ENCODE measurements at regions not wholly inside any gene's neighbourhood (a gene's known extent, or its start where the extent isn't known, plus 50 kb on each side); places are given as distances from the start of the nearest gene placed in this dataset.

- DNase-seq = no peak
- Histone ChIP-seq H3K4me3 (no peak overlapping the region), H3K27ac (no peak overlapping the region), H3K4me1 (no peaks in the 10 kb centered on the region), H3K27me3 (no peaks in the 10 kb centered on the region), H3K36me3 (no peaks in the 10 kb centered on the region), H3K9me3 (no peaks in the 10 kb centered on the region)
- in situ Hi-C loops (cut with MboI; ENCODE audit: low sequenced_read_pairs in 4 of 4) (no loop called here), intact Hi-C loops (cut with DNase I; ENCODE audit: low total_unique reads) (no loop called here)
- ATAC-seq = no peak
- TF ChIP-seq POLR2A (IDR thresholded peaks at IDR 0.05) = no peak
- TF ChIP-seq CTCF (IDR thresholded peaks at IDR 0.05 in 4 of 5, conservative IDR thresholded peaks at IDR 0.05 in 1 of 5) = no peak
Observed at GRCh38 chr1:87753366-87753765, 424.7 kb downstream of the LMO4 start.

- Histone ChIP-seq H3K4me3 (no peak overlapping the region), H3K36me3 (no peaks in the 10 kb centered on the region), H3K27ac (no peak overlapping the region), H3K27me3 (no peaks in the 10 kb centered on the region), H3K4me1 (no peaks in the 10 kb centered on the region), H3K9me3 (no peaks in the 10 kb centered on the region)
- intact Hi-C loops (cut with DNase I; ENCODE audit: low total_unique reads) = no loop called here
- DNase-seq (no peak), ATAC-seq (no peak)
- no peak for TF ChIP-seq POLR2A (IDR thresholded peaks at IDR 0.05)
- TF ChIP-seq CTCF (IDR thresholded peaks at IDR 0.05 in 4 of 5, conservative IDR thresholded peaks at IDR 0.05 in 1 of 5) = no peak
- in situ Hi-C loops (cut with MboI; ENCODE audit: low sequenced_read_pairs in 4 of 4) = no loop called here
Observed at GRCh38 chr1:87754139-87754538, 425.5 kb downstream of the LMO4 start.

DNA sequence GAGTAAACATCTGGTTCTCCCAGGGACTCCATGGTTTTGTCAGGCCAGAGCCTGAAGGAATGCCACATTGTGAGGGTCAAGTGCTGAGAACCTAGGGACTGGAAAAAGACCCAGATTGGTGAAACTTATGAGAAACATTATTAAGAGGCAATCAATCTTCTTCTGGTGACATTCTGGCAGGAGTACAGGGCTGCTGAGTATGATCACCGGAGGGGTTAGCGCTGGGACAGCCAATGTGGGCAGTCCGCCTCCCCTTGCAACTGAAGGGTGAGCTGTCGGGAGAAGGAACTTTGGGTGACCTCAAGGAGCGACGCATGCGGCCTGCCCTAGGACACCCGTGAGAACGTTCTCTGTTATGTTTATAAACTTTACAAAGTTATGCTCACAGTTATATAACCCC is 429.0 kb downstream of the LMO4 start:
- H3K27ac ChIP-seq = no peak overlapping the region
- no peaks in the 10 kb centered on the region for H3K27me3 ChIP-seq
- H3K36me3 ChIP-seq = no peaks in the 10 kb centered on the region

GRCh38 chr1:87759421-87760087 is 430.9 kb downstream of the LMO4 start:
- no peaks in the 10 kb centered on the region for H3K9me3 ChIP-seq
- H3K27ac ChIP-seq = no peak overlapping the region
- H3K27me3 ChIP-seq = no peaks in the 10 kb centered on the region
- no peaks in the 10 kb centered on the region for H3K4me1 ChIP-seq
- no peak overlapping the region for H3K4me3 ChIP-seq
- DNase-seq = no peak
- TF ChIP-seq POLR2A (IDR thresholded peaks at IDR 0.05) (no peak), CTCF (IDR thresholded peaks at IDR 0.05 in 4 of 5, conservative IDR thresholded peaks at IDR 0.05 in 1 of 5) (no peak)
- intact Hi-C loops (cut with DNase I; ENCODE audit: low total_unique reads) = no loop called here
- ATAC-seq = no peak
- in situ Hi-C loops (cut with MboI; ENCODE audit: low sequenced_read_pairs in 4 of 4) = no loop called here
- no peaks in the 10 kb centered on the region for H3K36me3 ChIP-seq

More for the DNA sequence above, 429.0 kb downstream of the LMO4 start:
- ATAC-seq = no peak
- DNase-seq = no peak
- H3K4me3 ChIP-seq = no peak overlapping the region
- no peaks in the 10 kb centered on the region for H3K4me1 ChIP-seq
- TF ChIP-seq POLR2A (IDR thresholded peaks at IDR 0.05) (no peak), CTCF (IDR thresholded peaks at IDR 0.05 in 4 of 5, conservative IDR thresholded peaks at IDR 0.05 in 1 of 5) (no peak)
- intact Hi-C loops (cut with DNase I; ENCODE audit: low total_unique reads) (no loop called here), in situ Hi-C loops (cut with MboI; ENCODE audit: low sequenced_read_pairs in 4 of 4) (no loop called here)
- H3K9me3 ChIP-seq = no peaks in the 10 kb centered on the region

GRCh38 chr1:87760155-87760554 is 431.5 kb downstream of the LMO4 start:
- no peak for TF ChIP-seq CTCF (IDR thresholded peaks at IDR 0.05 in 4 of 5, conservative IDR thresholded peaks at IDR 0.05 in 1 of 5)
- TF ChIP-seq POLR2A (IDR thresholded peaks at IDR 0.05) = no peak
- intact Hi-C loops (cut with DNase I; ENCODE audit: low total_unique reads) = no loop called here
- DNase-seq (no peak), ATAC-seq (no peak)
- H3K36me3 ChIP-seq = no peaks in the 10 kb centered on the region
- H3K27me3 ChIP-seq = no peaks in the 10 kb centered on the region
- H3K9me3 ChIP-seq = no peaks in the 10 kb centered on the region
- H3K27ac ChIP-seq = no peak overlapping the region
- no peaks in the 10 kb centered on the region for H3K4me1 ChIP-seq
- H3K4me3 ChIP-seq = no peak overlapping the region
- in situ Hi-C loops (cut with MboI; ENCODE audit: low sequenced_read_pairs in 4 of 4) = no loop called here

All from gastrocnemius medialis (tissue), 4 donors.